Ascending aorta (tissue), 2 donors: ENCODE measurements at regions not wholly inside any gene's neighbourhood (a gene's known extent, or its start where the extent isn't known, plus 50 kb on each side); places are given as distances from the start of the nearest gene placed in this dataset.
A peak's percentile ranks its signal among the peaks of the same experiment; 100 is the strongest.

ENCODE experiments used
- DNase-seq, 2 donors: peaks; one replicate each; pipeline ENCODE4 v3.0.0-alpha.2; 2019; ENCODE audit warnings: low spot score in 2 of 2
- H3K27ac ChIP-seq, 2 donors: fragments of 200-600 bp; sonication (generic); one replicate each; pipeline ENCODE4 v1.5.1; 2016 to 2017; ENCODE audit warnings: mild to moderate bottlenecking in 1 of 2
- H3K27me3 ChIP-seq: fragments of 200-600 bp; sonication (generic); one replicate; pipeline ENCODE4 v1.5.1; 2017
- H3K36me3 ChIP-seq, 2 donors: fragments of 200-600 bp; sonication (generic); one replicate each; pipeline ENCODE4 v1.5.1; 2016
- H3K4me1 ChIP-seq, 2 donors: fragments of 200-600 bp; sonication (generic); one replicate each; pipeline ENCODE4 v1.5.1; 2016 to 2017; ENCODE audit warnings: mild to moderate bottlenecking in 1 of 2
- H3K4me3 ChIP-seq, 2 donors: fragments of 200-600 bp; sonication (generic); one replicate each; pipeline ENCODE4 v1.5.1; 2016 to 2017; ENCODE audit warnings: mild to moderate bottlenecking in 1 of 2
- H3K9me3 ChIP-seq, 2 donors: fragments of 200-600 bp; sonication (generic); one replicate each; pipeline ENCODE4 v1.5.1; 2016
- CTCF ChIP-seq, 3 experiments: fragments of 200-600 bp in 2 of 3; fragments of 450-650 bp in 1 of 3; sonication (generic) in 2 of 3; IDR thresholded peaks; one replicate each; pipeline ENCODE4 v1.5.1; 2016 to 2019; ENCODE audit warnings: antibody characterized with exemption in 3 of 3, mild to moderate bottlenecking in 1 of 3, moderate library complexity in 1 of 3
- intact Hi-C: fragments of 100-400 bp; cut with DNase I; formaldehyde crosslinking; loops from one replicate; pipeline ENCODE4 v1.15.1; 2023

- no peaks in the 10 kb centered on the region for H3K36me3 ChIP-seq
Measured at GRCh38 chr17:5635949-5636348, 51.6 kb upstream of the NLRP1 start.

GRCh38 chr17:5638596-5638995 lies 54.3 kb upstream of the NLRP1 start:
- TF ChIP-seq CTCF (IDR thresholded peaks at IDR 0.05): no peak
- peak in 1 of 2 donors; percentile 31 for DNase-seq
- Histone ChIP-seq H3K4me3 (no peak overlapping the region), H3K9me3 (no peaks in the 10 kb centered on the region), H3K36me3 (no peaks in the 10 kb centered on the region), H3K27me3 (no peaks in the 10 kb centered on the region), H3K4me1 (no peaks in the 10 kb centered on the region), H3K27ac (no peak overlapping the region)
- intact Hi-C loops: no loop called here

More at GRCh38 chr17:5635949-5636348, 51.6 kb upstream of the NLRP1 start:
- Histone ChIP-seq H3K4me3 (no peak overlapping the region), H3K4me1 (no peaks in the 10 kb centered on the region), H3K27me3 (no peaks in the 10 kb centered on the region), H3K27ac (no peak overlapping the region), H3K9me3 (no peaks in the 10 kb centered on the region)
- intact Hi-C loops: no loop called here
- no peak for TF ChIP-seq CTCF (IDR thresholded peaks at IDR 0.05)
- DNase-seq: no peak

- Histone ChIP-seq H3K36me3 (no peaks in the 10 kb centered on the region), H3K4me1 (no peaks in the 10 kb centered on the region), H3K27ac (no peak overlapping the region), H3K4me3 (no peak overlapping the region), H3K9me3 (no peaks in the 10 kb centered on the region), H3K27me3 (no peaks in the 10 kb centered on the region)
- TF ChIP-seq CTCF (IDR thresholded peaks at IDR 0.05): no peak
- intact Hi-C loops: no loop called here
- peak in 1 of 2 donors; percentile 28 for DNase-seq
Measured at GRCh38 chr17:5640726-5641125, 56.4 kb upstream of the NLRP1 start.

- Histone ChIP-seq H3K36me3 (no peaks in the 10 kb centered on the region), H3K27ac (no peak overlapping the region), H3K27me3 (no peaks in the 10 kb centered on the region), H3K4me1 (no peaks in the 10 kb centered on the region), H3K9me3 (no peaks in the 10 kb centered on the region), H3K4me3 (no peak overlapping the region)
- no peak for DNase-seq
- no peak for TF ChIP-seq CTCF (IDR thresholded peaks at IDR 0.05)
- intact Hi-C loops: no loop called here
Measured at GRCh38 chr17:5642752-5643151, 58.4 kb upstream of the NLRP1 start.

GRCh38 chr17:5644065-5644464 lies 59.8 kb upstream of the NLRP1 start:
- no peaks in the 10 kb centered on the region for H3K27me3 ChIP-seq
- TF ChIP-seq CTCF (IDR thresholded peaks at IDR 0.05): no peak

GRCh38 chr17:5651348-5651747 lies 67.0 kb upstream of the NLRP1 start:
- H3K27me3 ChIP-seq: no peaks in the 10 kb centered on the region
- H3K4me3 ChIP-seq: no peak overlapping the region
- H3K27ac ChIP-seq: no peak overlapping the region
- no peaks in the 10 kb centered on the region for H3K36me3 ChIP-seq
- no peak for DNase-seq
- H3K9me3 ChIP-seq: peaks cover 0 to 6% of the 10 kb centered on the region in 2 donors
- TF ChIP-seq CTCF (IDR thresholded peaks at IDR 0.05): no peak
- no peaks in the 10 kb centered on the region for H3K4me1 ChIP-seq
- intact Hi-C loops: no loop called here

More at GRCh38 chr17:5644065-5644464, 59.8 kb upstream of the NLRP1 start:
- no peak overlapping the region for H3K4me3 ChIP-seq
- H3K9me3 ChIP-seq: no peaks in the 10 kb centered on the region
- H3K36me3 ChIP-seq: no peaks in the 10 kb centered on the region
- peak in 1 of 2 donors; percentile 16 for DNase-seq
- H3K27ac ChIP-seq: no peak overlapping the region
- H3K4me1 ChIP-seq: no peaks in the 10 kb centered on the region
- intact Hi-C loops: no loop called here
